ENCODE measurements at regions not wholly inside any gene's neighbourhood (a gene's known extent, or its start where the extent isn't known, plus 50 kb on each side); places are given as distances from the start of the nearest gene placed in this dataset.

GRCh38 chr1:95806171-95806570, 572.2 kb downstream of the RWDD3 start:
- no peak overlapping the region for H3K4me2 ChIP-seq (replicated peaks; ENCODE audit: extremely low read depth, low read length, poor library complexity, severe bottlenecking)
- no peak overlapping the region for H3K9ac ChIP-seq (ENCODE audit: insufficient read depth, low read length, poor library complexity, severe bottlenecking)
- no peak overlapping the region for H3K27ac ChIP-seq (ENCODE audit: low read depth in 1 of 2, low read length in 2 of 2)
- H3K9me3 ChIP-seq (replicated peaks in 1 of 2; ENCODE audit: control insufficient read depth in 1 of 2, insufficient read depth in 1 of 2, low read length in 2 of 2), result no peaks in the 10 kb centered on the region
- no peaks in the 10 kb centered on the region for H3K36me3 ChIP-seq (replicated peaks in 1 of 2; ENCODE audit: control insufficient read depth in 1 of 2, insufficient read depth in 2 of 2, low read length in 2 of 2)
- Mint-ChIP-seq H3K27ac (no peak overlapping the region), H3K4me3 (no peak overlapping the region), H3K9me3 (peaks cover 0 to 20% (median 7%) of the 10 kb centered on the region in 7 donors), H3K36me3 (no peaks in the 10 kb centered on the region), H3K4me1 (no peaks in the 10 kb centered on the region), H3K27me3 (ENCODE audit: low read depth in 3 of 3) (no peaks in the 10 kb centered on the region)
- TF ChIP-seq CTCF (IDR thresholded peaks at IDR 0.05), result no peak
- H3K27me3 ChIP-seq (ENCODE audit: control insufficient read depth in 2 of 2, insufficient read depth in 2 of 2, low read length in 2 of 2), result no peaks in the 10 kb centered on the region
- H3K4me1 ChIP-seq (ENCODE audit: control insufficient read depth in 1 of 2, insufficient read depth in 2 of 2, low read length in 2 of 2), result no peaks in the 10 kb centered on the region
- no peak overlapping the region for H3K4me3 ChIP-seq (replicated peaks in 1 of 3; ENCODE audit: low read depth in 2 of 3, low read length in 3 of 3)
- intact Hi-C loops (cut with micrococcal nuclease), result no loop called here
- H3K79me2 ChIP-seq (ENCODE audit: insufficient read depth, low read length), result no peaks in the 10 kb centered on the region
- H4K20me1 ChIP-seq (ENCODE audit: insufficient read depth, low read length), result no peaks in the 10 kb centered on the region
- DNase-seq, result no peak
- H2AFZ ChIP-seq (ENCODE audit: insufficient read depth, low read depth, low read length, poor library complexity, severe bottlenecking), result no peak overlapping the region

GRCh38 chr1:95809391-95809790, 575.4 kb downstream of the RWDD3 start:
- no peaks in the 10 kb centered on the region for H3K36me3 Mint-ChIP-seq

More at GRCh38 chr1:95809391-95809790, 575.4 kb downstream of the RWDD3 start:
- H3K9ac ChIP-seq (ENCODE audit: insufficient read depth, low read length, poor library complexity, severe bottlenecking), result no peak overlapping the region
- Mint-ChIP-seq H3K27ac (no peak overlapping the region), H3K27me3 (ENCODE audit: low read depth in 3 of 3) (no peaks in the 10 kb centered on the region), H3K4me3 (no peak overlapping the region), H3K9me3 (peaks cover 0 to 14% (median 5%) of the 10 kb centered on the region in 7 donors), H3K4me1 (no peaks in the 10 kb centered on the region)
- H3K9me3 ChIP-seq (replicated peaks in 1 of 2; ENCODE audit: control insufficient read depth in 1 of 2, insufficient read depth in 1 of 2, low read length in 2 of 2), result peaks cover 0 to 7% of the 10 kb centered on the region in 2 donors
- H3K4me1 ChIP-seq (ENCODE audit: control insufficient read depth in 1 of 2, insufficient read depth in 2 of 2, low read length in 2 of 2), result no peaks in the 10 kb centered on the region
- intact Hi-C loops (cut with micrococcal nuclease), result no loop called here
- no peaks in the 10 kb centered on the region for H4K20me1 ChIP-seq (ENCODE audit: insufficient read depth, low read length)
- TF ChIP-seq CTCF (IDR thresholded peaks at IDR 0.05), result no peak
- H3K4me3 ChIP-seq (replicated peaks in 1 of 3; ENCODE audit: low read depth in 2 of 3, low read length in 3 of 3), result no peak overlapping the region
- H3K27me3 ChIP-seq (ENCODE audit: control insufficient read depth in 2 of 2, insufficient read depth in 2 of 2, low read length in 2 of 2), result no peaks in the 10 kb centered on the region
- no CpG with 5 or more reads among the region's 1 CpG for WGBS (ENCODE audit: insufficient coverage)
- no peaks in the 10 kb centered on the region for H3K79me2 ChIP-seq (ENCODE audit: insufficient read depth, low read length)
- H2AFZ ChIP-seq (ENCODE audit: insufficient read depth, low read depth, low read length, poor library complexity, severe bottlenecking), result no peak overlapping the region
- no peak overlapping the region for H3K27ac ChIP-seq (ENCODE audit: low read depth in 1 of 2, low read length in 2 of 2)
- no peaks in the 10 kb centered on the region for H3K36me3 ChIP-seq (replicated peaks in 1 of 2; ENCODE audit: control insufficient read depth in 1 of 2, insufficient read depth in 2 of 2, low read length in 2 of 2)
- no peak for DNase-seq
- no peak overlapping the region for H3K4me2 ChIP-seq (replicated peaks; ENCODE audit: extremely low read depth, low read length, poor library complexity, severe bottlenecking)

Measured in CD14-positive monocyte (primary cell).